ENCODE measurements at regions not wholly inside any gene's neighbourhood (a gene's known extent, or its start where the extent isn't known, plus 50 kb on each side); places are given as distances from the start of the nearest gene placed in this dataset.

DNA sequence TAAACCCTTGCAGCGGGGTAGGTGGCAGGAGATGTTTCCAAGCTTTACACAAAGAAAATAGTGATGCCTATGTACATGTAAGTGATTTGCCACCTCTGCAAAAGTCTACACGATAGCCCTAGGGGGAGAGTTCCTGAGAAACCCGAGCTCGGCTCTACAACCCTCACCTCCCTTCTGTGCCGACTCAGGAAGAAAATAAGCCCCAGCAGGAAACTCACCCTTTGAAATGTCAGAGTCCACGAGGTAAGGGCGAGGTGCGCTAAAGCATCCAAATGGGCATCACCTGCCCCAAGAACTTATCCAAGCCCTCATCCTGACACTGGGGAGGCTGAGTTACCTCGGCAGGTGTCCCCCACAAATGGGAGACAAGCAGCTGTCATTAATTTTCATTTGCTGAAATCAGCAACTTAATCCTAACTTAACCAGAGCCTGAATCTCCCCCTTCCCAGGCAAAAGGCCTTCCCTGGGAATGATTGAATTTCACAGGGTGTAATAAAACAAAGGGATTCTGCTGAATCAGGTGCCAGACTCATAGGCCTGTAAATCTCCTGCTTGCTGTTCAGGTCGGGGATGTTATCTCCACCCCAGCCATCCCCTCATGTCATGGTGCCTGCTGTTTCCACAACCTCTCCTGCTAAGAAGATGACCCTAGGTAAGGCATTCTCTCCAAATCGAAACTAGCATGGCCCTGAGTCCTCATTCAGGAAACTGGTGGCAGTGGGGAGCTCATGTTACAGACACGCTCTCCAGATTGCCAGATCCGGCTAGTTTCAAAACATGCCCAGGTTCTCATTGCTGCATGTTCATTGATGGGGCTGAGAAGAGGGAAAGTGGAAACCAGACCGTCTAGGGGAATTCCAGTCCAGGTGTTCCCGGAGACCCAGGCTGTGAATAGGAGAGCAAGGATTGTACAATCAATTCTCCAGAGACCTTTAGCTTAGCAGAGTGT lies 105.3 kb upstream of the KIRREL3 start:
- DNase-seq, result no peak

DNA sequence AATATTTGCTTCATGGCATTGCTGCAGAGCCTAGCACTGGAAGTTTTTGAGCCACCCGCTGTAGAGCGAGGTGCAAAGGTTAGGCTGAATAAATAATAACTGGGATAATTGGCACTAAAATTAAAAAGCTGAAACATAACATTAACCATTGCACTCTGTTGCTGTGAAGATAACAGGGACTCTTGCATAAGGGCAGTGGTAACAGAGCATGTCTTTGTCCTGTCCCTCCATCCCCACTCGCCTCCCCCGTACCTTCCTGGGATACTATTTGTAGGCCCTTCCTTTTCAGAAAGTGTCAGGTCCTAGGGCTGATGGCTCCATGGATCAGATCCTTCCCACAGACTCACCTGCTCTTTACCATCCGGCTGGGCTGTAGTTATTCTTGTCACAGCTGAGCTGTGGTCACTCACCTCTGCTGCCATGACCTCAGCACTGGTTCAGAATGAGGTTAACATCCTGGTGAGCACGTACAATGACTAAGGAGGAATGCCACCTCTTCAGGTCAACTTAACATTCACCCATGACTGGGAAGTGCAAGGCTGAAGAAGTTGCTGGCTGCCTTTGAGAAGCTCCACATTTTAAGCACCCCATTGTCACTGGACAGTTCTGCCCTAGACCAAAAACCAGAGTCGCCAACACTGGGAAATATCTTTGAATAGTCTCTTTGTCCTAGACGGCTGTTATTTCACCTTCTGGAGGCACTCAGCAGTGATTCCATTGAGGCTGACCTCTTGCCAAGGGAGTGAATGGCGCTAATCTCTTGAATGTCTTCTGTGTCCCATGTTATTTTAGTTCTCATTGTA lies 103.2 kb upstream of the KIRREL3 start:
- DNase-seq, result no peak

DNA sequence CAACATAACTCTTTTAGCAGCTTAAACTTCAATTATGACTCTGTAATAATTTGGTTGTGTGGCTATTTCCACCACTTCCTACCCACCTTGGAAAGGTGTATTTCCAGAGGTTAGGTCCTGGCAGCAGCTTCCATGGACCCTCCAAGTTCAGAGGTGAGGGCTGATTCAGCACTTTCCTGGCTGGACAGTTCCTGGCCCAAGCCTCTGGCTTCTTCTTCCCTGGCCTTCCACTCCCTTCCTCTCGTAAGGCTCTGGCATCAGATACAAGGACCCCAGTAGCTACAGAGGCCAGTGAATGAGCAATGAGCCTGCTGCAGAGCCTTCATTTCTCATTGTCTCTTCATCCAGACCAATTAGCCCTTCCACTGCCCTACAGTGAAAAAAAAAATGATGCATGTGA lies 98.1 kb upstream of the KIRREL3 start:
- DNase-seq, result no peak

DNA sequence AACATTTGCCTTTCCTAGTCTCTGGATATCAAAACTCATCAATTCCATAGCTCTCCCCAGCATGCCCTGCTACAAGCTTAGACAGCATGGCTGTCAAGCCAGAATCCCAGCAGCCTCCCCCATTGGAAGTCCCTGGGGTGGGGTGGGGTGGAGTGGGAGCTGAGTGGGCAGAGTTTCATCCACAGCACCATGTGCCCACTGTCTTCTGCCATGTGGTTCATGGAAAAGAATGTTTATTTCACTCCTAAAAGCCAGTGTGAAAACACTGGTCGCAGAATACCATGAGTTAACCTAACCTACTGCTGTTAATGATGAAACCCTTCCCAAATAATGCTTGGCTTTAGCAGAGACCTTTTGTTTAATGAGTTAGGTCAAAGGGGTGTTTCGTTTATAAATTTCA lies 80.2 kb upstream of the KIRREL3 start:
- DNase-seq, result no peak

DNA sequence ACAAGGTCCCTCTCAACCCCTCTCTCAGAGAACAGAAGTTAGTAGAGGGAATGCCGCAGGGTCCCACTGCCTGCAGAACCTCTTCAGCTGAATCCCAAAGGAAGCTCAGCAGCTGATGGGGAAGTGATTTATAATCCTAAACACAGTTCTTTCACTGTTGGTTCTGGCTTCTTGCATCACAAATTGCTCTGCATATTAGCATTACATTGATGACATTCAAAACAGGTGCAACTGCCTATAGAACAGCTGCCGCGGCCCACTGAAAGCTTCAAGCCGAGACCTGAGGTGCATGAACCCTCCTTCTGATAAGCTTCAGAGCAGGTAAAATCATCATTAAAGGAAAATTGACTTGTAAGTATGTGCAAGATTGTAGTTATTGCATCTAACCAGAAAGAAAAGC lies 75.2 kb upstream of the KIRREL3 start:
- no peak for DNase-seq

DNA sequence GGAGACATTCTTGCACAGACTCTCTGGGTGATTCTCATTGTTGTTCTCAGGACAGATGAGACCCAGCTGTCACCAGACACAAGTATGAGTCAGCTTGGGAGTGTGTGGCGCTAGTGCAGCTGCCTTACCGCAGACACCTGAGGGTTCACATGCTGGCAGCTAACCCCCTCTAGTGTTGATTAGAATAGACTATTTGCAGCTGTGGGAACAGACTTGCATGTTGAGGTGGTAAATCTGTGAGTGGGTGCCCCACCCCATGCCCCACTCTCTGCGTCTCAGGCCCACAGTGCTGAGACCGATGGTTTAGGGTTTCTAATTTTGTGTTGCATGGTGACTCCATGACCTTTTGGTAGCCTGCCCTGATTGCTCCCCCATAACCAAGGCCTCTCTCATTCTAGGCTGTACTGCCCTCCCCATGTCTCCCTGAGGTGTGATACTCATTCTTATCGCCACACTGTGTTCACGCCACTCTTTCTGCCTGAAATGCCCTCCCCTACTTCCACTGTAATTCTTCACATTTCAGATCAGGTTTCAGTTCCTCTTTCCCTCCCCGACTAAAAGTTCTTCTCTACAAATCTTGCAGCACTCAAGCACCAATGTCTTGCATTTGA lies 73.7 kb upstream of the KIRREL3 start:
- no peak for DNase-seq

DNA sequence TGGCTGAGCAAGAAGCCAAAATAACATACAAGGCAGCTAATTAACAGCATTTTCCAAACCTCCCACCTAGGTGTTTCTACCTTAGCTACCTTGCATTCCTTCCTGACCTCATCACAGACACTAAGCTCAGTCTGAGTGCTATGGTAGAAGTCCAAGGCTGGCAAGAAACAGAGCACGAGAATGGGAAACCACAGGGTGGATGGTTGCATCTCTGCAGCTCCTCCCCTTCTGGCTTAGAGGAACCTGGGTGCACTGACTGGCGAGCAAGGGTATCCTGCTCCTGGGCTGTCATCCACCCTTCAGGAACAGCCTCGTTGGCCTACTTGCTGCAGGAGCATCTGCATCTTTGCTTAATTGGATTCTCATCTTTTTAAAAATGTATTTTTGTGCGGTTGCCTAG lies 73.1 kb upstream of the KIRREL3 start:
- no peak for DNase-seq

DNA sequence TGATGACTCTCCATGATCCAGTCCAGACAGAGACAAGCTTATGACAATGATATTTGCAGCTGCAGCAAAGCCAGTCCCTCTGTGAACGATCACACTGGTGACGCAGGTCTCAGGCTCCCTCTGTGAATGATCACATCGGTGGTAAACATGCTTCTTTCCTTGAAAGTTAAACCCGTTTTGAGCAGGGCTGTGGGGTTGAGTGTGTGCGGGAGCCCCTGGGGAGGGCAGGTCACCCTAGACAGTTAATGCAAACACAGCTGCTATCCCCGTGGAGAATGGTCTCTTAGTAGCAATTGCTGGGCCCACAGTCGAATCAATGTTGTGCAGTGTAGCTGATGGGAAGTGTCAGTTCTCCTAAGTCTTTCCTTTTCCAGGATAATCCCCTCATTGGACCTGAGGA lies 71.0 kb upstream of the KIRREL3 start:
- DNase-seq, result no peak

DNA sequence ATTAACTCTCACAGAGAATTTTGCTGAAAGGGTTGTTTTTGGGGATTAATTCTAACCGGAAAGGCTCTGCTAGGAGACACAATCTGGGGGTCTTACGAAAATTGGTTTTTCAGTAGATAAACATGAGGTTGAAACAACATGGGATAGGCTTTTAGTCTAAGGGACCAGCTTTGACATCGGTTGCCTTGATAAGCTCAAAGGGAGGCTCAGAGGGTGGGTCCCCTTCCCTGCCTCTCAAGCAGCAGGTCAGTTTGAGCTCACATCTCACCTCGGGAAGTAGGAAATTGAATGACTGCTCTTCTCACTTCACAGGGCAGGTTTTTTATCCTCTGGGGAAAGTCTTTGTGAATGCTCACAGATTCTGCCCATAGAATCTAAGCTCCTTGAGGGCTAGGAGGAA lies 70.2 kb upstream of the KIRREL3 start:
- no peak for DNase-seq

DNA sequence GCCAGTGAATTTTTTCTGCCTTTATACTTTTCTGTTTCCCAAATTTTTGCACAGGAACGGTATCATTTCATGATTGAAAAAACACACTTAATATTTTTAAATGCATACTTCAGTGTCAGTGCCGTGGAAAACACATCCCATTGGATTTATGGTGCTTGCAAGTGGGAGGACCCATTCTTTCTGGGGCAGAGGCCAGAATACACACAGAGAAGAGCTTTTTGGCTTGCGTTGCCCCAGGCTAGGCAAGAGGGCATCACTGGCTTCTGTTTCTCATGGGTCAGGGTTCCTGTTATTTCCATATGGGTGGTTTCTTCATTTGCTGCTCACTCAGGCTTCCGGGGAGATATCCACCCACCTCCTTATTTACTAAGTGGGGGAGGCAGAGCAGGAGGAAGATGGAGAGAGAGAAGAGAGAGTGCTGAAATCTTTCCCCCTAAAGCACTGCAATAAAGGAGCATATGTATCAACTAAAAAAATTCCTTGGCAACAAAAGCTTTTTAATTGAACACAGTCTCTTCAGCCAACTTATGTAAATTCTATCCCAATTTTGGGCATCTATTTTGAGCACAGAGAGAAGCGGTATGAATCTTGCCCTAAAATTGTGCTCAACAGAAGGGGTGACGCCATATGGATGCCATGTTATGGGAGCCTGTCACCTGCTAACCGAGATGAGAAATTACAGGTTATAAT lies 66.0 kb upstream of the KIRREL3 start:
- no peak for DNase-seq

DNA sequence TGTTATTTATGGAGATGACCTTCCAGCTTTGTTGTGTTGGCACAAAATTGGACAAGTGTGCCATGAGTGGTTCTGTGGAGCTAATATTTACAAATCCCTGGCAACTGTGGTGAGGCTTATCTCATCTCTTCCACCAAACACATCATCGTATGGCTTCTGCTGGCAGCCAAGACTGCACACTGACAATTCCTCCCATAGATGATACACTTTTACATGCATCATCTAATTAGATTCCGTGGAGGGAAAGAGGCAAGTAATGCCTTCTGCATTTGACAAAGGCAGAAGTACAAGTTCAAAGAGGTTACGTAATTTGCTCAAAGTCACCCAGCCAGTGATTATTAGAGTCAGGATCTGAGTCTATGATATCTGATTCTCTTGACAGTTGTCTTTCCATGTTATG lies 62.7 kb upstream of the KIRREL3 start:
- no peak for DNase-seq

DNA sequence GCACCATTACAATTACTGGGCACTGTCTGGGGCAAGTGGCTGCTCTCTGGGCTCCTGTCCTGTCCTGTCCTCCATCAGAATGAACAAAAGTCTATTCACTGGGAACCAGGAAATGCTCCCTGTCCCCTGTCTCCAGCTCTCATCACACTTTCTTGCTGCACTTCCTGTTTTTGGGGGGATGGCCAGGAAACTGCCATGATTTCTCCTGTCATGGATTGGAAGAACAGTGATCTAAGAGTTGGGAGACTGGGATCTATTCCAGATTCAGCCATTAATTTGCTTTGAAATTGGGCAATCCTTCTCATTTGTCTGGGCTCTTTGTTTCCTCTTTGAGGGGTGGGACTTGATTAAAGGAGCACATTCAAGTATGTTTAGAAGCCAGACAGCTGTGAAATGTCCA lies 61.4 kb upstream of the KIRREL3 start:
- no peak for DNase-seq

DNA sequence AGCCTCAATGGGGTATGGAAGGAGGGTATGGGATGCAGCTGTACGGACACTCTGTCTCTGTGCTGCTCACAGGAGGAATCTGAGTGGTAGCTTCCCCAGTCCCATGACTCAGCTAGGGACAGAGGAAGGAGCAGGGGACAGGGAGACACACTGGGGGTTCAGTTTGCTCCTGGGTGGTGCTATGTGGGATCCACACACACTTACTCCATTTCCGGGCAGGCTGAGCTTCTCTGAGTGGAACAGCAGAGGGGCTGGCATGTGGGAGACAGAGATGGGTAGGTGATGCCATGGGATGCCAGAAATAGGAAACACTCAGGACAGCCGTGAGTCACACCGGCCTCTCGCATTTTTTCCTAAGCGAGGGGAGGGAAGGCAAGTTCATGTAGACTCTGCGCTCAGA lies 59.2 kb upstream of the KIRREL3 start:
- no peak for DNase-seq

DNA sequence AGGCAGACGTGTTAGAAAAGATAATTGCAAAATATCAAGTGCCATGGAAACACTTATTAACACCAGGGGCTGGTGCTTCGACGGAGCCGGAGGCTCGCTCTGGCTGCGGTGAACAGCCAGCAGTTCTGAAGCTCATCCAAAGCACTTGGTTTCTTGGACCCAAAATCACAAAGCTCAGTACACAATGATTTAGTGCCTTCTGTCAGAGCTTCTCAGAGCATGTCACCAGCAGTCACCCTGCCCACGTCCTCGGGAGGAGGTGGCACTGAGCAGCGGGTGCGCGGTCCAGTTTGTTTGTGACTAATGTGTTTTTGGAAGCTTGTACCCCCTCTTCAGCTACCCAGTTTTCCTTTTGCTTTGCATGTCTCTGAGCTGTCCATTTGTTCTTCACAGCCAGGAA lies 58.7 kb upstream of the KIRREL3 start:
- DNase-seq, result no peak

DNA sequence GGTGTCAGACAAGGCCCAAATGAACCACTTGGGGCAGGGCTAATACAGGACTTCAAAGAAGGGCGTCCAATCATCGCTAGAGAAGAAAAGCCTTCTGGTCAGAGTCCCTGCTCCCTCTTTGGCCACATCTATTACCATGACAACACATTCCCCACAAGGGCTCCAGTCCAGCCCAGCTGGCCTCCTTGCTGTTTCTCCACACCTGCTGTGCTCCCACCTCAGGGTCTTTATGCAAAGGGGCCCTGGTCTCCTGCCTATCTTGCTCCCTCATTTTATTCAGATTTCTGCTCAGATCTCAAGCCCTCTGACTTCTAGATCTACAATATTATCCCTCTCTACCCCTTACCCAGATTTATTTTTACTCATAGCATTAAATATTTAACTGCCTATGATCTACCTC lies 58.0 kb upstream of the KIRREL3 start:
- no peak for DNase-seq

DNA sequence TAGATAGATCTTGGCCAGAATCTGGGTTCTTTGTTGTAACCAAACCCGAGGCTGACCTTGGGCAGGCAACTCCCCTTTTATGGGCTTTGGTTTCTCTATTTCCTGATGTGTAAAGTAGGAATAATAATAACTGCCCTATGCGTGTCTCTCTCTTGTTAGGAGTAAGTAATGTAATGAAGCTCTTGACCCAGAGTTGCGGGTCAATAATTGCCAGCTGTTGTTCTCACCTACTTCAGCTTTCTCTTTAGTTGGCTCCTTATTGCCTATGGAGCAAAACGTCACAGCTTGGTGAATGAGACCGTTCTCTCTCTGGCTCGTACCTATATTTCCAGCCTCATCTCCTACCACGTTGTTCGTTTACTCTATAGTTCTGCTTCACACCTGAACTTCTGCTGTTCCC lies 56.6 kb upstream of the KIRREL3 start:
- no peak for DNase-seq

DNA sequence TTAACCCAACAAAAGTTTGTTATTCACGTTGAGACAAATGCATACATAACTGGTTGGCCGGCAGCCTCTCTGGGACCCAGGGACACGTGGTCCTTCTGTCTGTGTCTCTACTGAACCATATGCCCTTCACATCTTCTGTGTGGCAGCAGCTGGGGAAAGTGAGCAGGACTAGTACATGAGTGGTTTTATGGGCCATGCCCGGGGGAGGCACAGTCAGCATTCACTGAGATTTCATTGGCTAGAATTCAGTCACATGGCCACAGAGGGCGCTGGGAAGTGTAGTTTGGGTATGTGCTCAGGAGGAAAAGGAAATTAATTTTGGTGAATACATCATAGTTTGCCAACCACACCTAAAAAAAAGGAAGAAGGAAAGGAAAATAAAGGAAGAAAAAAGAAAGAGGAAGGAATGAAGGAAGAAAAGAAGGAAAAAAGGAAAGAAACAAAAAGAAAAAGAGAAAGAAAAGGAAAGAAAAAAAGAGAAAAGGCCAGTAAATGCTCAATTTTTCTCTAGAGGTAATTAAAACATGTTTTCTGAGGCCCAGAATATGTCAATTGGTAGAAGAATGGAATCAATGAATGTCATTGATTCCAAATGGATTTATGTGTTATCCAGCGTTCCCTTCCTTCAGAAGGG lies 55.9 kb upstream of the KIRREL3 start:
- DNase-seq, result no peak

DNA sequence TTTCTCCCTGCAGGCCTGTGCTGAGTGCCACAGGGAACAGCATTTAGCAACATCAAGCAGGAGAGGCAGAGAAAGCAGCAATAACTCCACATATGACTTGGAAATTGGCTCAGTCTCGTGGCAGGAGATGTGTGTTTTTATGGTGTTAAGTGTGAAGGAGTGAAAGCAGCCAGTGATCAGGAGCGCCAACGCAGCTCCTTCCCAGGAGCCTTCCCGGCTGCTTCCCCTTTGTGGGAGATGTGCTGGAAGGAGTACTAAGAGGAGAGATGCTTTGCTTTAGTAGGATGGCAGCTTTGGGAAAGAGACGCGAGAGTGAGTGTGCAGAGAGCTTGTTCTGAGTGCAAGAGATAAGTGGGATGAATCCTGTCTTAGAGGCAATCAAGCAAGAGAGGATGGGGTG lies 54.7 kb upstream of the KIRREL3 start:
- no peak for DNase-seq

DNA sequence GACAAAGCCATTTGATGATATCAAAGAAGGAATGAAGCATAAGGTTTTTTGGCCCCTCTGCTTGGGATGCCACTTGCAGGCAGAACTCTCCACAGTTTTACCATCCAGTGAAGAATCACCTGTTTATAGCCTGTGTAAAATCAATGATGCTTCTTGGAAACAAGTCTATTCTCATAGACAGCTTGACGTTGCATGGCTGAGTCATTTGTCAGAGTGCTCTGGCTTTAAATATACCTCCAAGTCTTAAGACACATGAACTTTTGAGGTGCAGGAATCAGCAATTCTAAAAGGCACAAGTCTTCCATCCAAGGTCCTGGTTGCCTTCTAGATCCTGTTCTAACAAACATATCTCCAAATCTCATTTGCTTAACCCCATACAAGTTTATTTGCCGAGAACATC lies 53.6 kb upstream of the KIRREL3 start:
- DNase-seq, result no peak

DNA sequence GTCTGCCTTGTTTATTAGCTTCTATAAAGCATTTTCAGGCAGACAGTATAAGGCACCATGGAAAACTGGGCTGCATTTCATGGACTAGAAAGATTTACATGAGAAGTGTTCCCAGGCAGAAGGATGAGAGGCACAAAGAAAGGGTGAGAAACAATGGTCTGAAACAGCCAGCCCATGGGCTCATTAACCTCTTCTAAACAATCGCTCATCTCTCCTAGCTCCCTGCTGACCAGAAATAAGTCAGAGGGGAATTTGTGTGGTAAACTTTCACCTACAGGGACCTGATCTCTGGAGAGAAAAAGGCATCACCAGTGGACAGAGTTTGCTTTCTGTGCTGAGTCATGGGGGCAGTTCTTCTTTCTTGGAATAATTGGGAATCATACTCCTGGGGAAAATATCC lies 51.8 kb upstream of the KIRREL3 start:
- no peak for DNase-seq
